Nephron progenitor cell (in vitro differentiated cells): ENCODE measurements at regions not wholly inside any gene's neighbourhood (a gene's known extent, or its start where the extent isn't known, plus 50 kb on each side); places are given as distances from the start of the nearest gene placed in this dataset.

ENCODE experiments used
- DNase-seq: peaks from one replicate; pipeline ENCODE4 v3.0.0; 2021
- H3K27ac Mint-ChIP-seq: 2 replicates; pipeline ENCODE4 v1.8.0; 2021; ENCODE audit warnings: mild to moderate bottlenecking, moderate library complexity, mixed read lengths
- H3K27me3 Mint-ChIP-seq: 2 replicates; pipeline ENCODE4 v1.8.0; 2021; ENCODE audit warnings: mild to moderate bottlenecking, low read depth, mixed read lengths; ENCODE audit not compliant: poor library complexity
- H3K36me3 Mint-ChIP-seq: 2 replicates; pipeline ENCODE4 v1.8.0; 2021; ENCODE audit warnings: low read depth, mixed read lengths
- H3K4me1 Mint-ChIP-seq: 2 replicates; pipeline ENCODE4 v1.8.0; 2021; ENCODE audit warnings: mixed read lengths
- H3K4me3 Mint-ChIP-seq: 2 replicates; pipeline ENCODE4 v1.8.0; 2021; ENCODE audit warnings: mild to moderate bottlenecking, moderate library complexity, mixed read lengths
- H3K9me3 Mint-ChIP-seq: 2 replicates; pipeline ENCODE4 v1.8.0; 2021; ENCODE audit warnings: mild to moderate bottlenecking, moderate library complexity, mixed read lengths
- CTCF ChIP-seq: fragments of 200-600 bp; sonication (generic); IDR thresholded peaks from 2 replicates; pipeline ENCODE4 v1.5.0; 2021; ENCODE audit warnings: antibody characterized with exemption

GRCh38 chr4:187937557-187937956, 58.0 kb upstream of the ZFP42 start:
- H3K4me3 Mint-ChIP-seq: no peak overlapping the region
- TF ChIP-seq CTCF: no peak
- H3K27ac Mint-ChIP-seq: no peak overlapping the region
- no peak for DNase-seq
- no peaks in the 10 kb centered on the region for H3K36me3 Mint-ChIP-seq
- H3K27me3 Mint-ChIP-seq: peaks cover 7% of the 10 kb centered on the region
- H3K4me1 Mint-ChIP-seq: peaks cover 26% of the 10 kb centered on the region
- peaks cover 6% of the 10 kb centered on the region for H3K9me3 Mint-ChIP-seq

- no peak for TF ChIP-seq CTCF
- peaks cover 3% of the 10 kb centered on the region for H3K27me3 Mint-ChIP-seq
- H3K4me3 Mint-ChIP-seq: no peak overlapping the region
- H3K27ac Mint-ChIP-seq: no peak overlapping the region
- peaks cover 6% of the 10 kb centered on the region for H3K4me1 Mint-ChIP-seq
- H3K36me3 Mint-ChIP-seq: no peaks in the 10 kb centered on the region
- no peak for DNase-seq
- H3K9me3 Mint-ChIP-seq: no peaks in the 10 kb centered on the region
Measured at GRCh38 chr4:187940299-187940698, 55.3 kb upstream of the ZFP42 start.

- no peaks in the 10 kb centered on the region for H3K4me1 Mint-ChIP-seq
- DNase-seq: no peak
- no peaks in the 10 kb centered on the region for H3K9me3 Mint-ChIP-seq
- H3K4me3 Mint-ChIP-seq: no peak overlapping the region
- no peak for TF ChIP-seq CTCF
- peaks cover 3% of the 10 kb centered on the region for H3K27me3 Mint-ChIP-seq
- H3K27ac Mint-ChIP-seq: no peak overlapping the region
- H3K36me3 Mint-ChIP-seq: no peaks in the 10 kb centered on the region
Measured at GRCh38 chr4:187942968-187943367, 52.6 kb upstream of the ZFP42 start.

GRCh38 chr4:187944179-187944578, 51.4 kb upstream of the ZFP42 start:
- DNase-seq: no peak
- Mint-ChIP-seq H3K27ac (no peak overlapping the region), H3K4me3 (no peak overlapping the region), H3K27me3 (peaks cover 3% of the 10 kb centered on the region), H3K36me3 (no peaks in the 10 kb centered on the region), H3K4me1 (no peaks in the 10 kb centered on the region), H3K9me3 (no peaks in the 10 kb centered on the region)
- no peak for TF ChIP-seq CTCF
